Sigmoid colon (tissue), 6 donors: ENCODE measurements at regions not wholly inside any gene's neighbourhood (a gene's known extent, or its start where the extent isn't known, plus 50 kb on each side); places are given as distances from the start of the nearest gene placed in this dataset.
A peak's percentile ranks its signal among the peaks of the same experiment; 100 is the strongest.

Source experiments
- DNase-seq: peaks from one replicate; pipeline ENCODE4 v3.0.0-alpha.2; 2019
- H3K27ac ChIP-seq, 4 donors: fragments of 200-600 bp; sonication (generic); one replicate each; pipeline ENCODE4 v1.5.1; 2016 to 2019; ENCODE audit warnings: mild to moderate bottlenecking in 1 of 4
- H3K27me3 ChIP-seq, 3 donors: fragments of 200-600 bp; sonication (generic); one replicate each; pipeline ENCODE4 v1.5.1; 2019; ENCODE audit warnings: mild to moderate bottlenecking in 1 of 3
- H3K36me3 ChIP-seq, 4 donors: fragments of 200-600 bp; sonication (generic); one replicate each; pipeline ENCODE4 v1.5.1; 2016 to 2019
- H3K4me1 ChIP-seq, 4 donors: fragments of 200-600 bp; sonication (generic); one replicate each; pipeline ENCODE4 v1.5.1; 2017 to 2019
- H3K4me3 ChIP-seq, 4 donors: fragments of 200-600 bp; sonication (generic); one replicate each; pipeline ENCODE4 v1.5.1; 2017 to 2019; ENCODE audit warnings: mild to moderate bottlenecking in 2 of 4, moderate library complexity in 1 of 4
- H3K9me3 ChIP-seq, 4 donors: fragments of 200-600 bp in 3 of 4; sonication (generic) in 3 of 4; one replicate each; pipeline versions ENCODE4 v1.5.1 to v1.6.1; 2013 to 2019
- EP300 ChIP-seq, 4 donors: sonication (generic); formaldehyde crosslinking; IDR thresholded peaks; one replicate each; pipeline ENCODE4 v1.6.1; 2017; ENCODE audit warnings: antibody characterized with exemption in 4 of 4
- POLR2A ChIP-seq, 2 donors: fragments of 450-650 bp; IDR thresholded peaks; one replicate each; pipeline ENCODE4 v1.6.1; 2016; ENCODE audit warnings: antibody characterized with exemption in 2 of 2, mild to moderate bottlenecking in 2 of 2, moderate library complexity in 2 of 2
- POLR2AphosphoS5 ChIP-seq, 4 donors: sonication (generic); formaldehyde crosslinking; IDR thresholded peaks; one replicate each; pipeline ENCODE4 v1.6.1; 2017; ENCODE audit warnings: antibody characterized with exemption in 4 of 4
- WGBS, 2 donors: extraction: QIAGEN DNeasy Blood & Tissue Kit; methylation state at CpG; one replicate each; pipeline ENCODE4 v1.1.7; 2013; 5-methylcytosine and 5-hydroxymethylcytosine counted together
- intact Hi-C: fragments of 100-400 bp; cut with DNase I; formaldehyde crosslinking; loops from one replicate; pipeline ENCODE4 v1.15.1; 2023
- TF ChIP-seq, protein P1 (sequence below), 4 experiments: fragments of 450-650 bp in 3 of 4; fragments of 200-600 bp in 1 of 4; IDR thresholded peaks; one replicate each; pipeline ENCODE4 v1.5.1; 2016 to 2019; ENCODE audit warnings: antibody characterized with exemption in 4 of 4, mild to moderate bottlenecking in 3 of 4, moderate library complexity in 2 of 4
- donor health status: healthy with polysubstance abuse.
- donor health status: healthy.

DNA sequence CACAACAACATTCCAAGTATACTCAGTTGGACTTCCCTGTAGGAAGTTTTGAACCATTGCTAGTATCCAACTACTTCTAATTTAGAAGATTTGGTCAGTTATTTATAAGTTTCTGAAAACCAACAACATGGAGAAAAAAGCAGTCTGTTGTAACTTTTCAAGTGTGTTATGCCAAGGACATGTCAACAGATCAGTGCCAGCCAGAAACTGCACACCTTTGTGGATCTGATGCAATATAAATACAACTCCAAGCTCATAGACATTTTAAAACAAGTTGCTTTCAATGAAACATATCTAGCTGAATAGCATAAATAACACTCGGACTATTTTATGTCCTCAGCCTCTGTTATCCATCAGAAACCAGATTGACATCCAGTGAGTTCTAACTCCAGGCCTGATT lies 58.3 kb upstream of the CARMIL1 start:
- 76 to 86% methylated on average over 1 of the region's 1 CpG for WGBS, 2 donors
- H3K36me3 ChIP-seq, result no peaks in the 10 kb centered on the region
- H3K4me3 ChIP-seq, result no peak overlapping the region
- no peaks in the 10 kb centered on the region for H3K9me3 ChIP-seq
- peaks cover 0 to 8% (median 5%) of the 10 kb centered on the region in 4 donors for H3K4me1 ChIP-seq
- TF ChIP-seq, protein P1, sequence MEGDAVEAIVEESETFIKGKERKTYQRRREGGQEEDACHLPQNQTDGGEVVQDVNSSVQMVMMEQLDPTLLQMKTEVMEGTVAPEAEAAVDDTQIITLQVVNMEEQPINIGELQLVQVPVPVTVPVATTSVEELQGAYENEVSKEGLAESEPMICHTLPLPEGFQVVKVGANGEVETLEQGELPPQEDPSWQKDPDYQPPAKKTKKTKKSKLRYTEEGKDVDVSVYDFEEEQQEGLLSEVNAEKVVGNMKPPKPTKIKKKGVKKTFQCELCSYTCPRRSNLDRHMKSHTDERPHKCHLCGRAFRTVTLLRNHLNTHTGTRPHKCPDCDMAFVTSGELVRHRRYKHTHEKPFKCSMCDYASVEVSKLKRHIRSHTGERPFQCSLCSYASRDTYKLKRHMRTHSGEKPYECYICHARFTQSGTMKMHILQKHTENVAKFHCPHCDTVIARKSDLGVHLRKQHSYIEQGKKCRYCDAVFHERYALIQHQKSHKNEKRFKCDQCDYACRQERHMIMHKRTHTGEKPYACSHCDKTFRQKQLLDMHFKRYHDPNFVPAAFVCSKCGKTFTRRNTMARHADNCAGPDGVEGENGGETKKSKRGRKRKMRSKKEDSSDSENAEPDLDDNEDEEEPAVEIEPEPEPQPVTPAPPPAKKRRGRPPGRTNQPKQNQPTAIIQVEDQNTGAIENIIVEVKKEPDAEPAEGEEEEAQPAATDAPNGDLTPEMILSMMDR (IDR thresholded peaks at IDR 0.05), result no peak
- TF ChIP-seq POLR2A (IDR thresholded peaks at IDR 0.05) (no peak), POLR2AphosphoS5 (IDR thresholded peaks at IDR 0.05) (no peak), EP300 (IDR thresholded peaks at IDR 0.05) (no peak)
- no peak overlapping the region for H3K27ac ChIP-seq
- no peaks in the 10 kb centered on the region for H3K27me3 ChIP-seq
- DNase-seq, result no peak
- intact Hi-C loops, result loop anchor here (5.0 kb wide), 2 partner anchors 336 to 381 kb away; no protein-coding TSS in a partner anchor

DNA sequence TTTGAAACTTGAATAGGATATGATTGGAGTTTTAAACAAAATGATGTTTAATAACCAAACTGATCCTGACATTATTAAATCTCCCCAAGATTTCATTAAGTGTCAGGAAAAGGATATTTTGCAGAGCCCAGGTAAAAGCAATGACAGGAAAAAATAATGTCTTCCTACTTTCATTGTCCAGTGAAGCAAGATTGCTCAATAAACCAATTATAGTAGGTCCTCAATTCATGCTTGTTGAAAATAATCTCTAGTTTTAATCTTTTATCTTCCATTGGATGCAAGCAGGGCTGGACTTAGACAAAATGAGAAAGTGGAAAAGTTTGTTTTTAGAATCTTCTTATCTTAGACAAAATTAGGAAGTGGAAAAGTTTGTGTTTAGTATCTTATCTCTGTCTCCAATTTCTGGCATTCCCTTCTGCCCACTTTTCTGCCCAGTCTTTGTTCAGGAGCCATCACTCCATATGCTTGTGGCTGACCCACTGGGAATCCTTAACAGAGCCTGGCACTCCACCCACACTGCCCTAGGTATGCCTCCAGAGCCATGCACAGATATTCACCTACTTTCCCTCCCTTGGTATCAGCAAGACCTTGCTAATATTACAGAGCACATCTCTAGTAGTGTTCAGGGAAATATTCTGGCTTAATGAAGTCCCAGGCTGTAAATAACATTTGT lies 57.0 kb upstream of the CARMIL1 start:
- TF ChIP-seq POLR2A (IDR thresholded peaks at IDR 0.05), result no peak
- TF ChIP-seq, protein P1 (IDR thresholded peaks at IDR 0.05), result no peak
- TF ChIP-seq EP300 (IDR thresholded peaks at IDR 0.05), result no peak
- TF ChIP-seq POLR2AphosphoS5 (IDR thresholded peaks at IDR 0.05), result no peak
- H3K36me3 ChIP-seq, result no peaks in the 10 kb centered on the region
- no peak overlapping the region for H3K4me3 ChIP-seq
- peaks cover 0 to 8% (median 5%) of the 10 kb centered on the region in 4 donors for H3K4me1 ChIP-seq
- H3K9me3 ChIP-seq, result no peaks in the 10 kb centered on the region
- H3K27ac ChIP-seq, result no peak overlapping the region
- DNase-seq, result no peak
- intact Hi-C loops, result loop anchor here (5.0 kb wide), 2 partner anchors 335 to 380 kb away; no protein-coding TSS in a partner anchor
- H3K27me3 ChIP-seq, result no peaks in the 10 kb centered on the region

DNA sequence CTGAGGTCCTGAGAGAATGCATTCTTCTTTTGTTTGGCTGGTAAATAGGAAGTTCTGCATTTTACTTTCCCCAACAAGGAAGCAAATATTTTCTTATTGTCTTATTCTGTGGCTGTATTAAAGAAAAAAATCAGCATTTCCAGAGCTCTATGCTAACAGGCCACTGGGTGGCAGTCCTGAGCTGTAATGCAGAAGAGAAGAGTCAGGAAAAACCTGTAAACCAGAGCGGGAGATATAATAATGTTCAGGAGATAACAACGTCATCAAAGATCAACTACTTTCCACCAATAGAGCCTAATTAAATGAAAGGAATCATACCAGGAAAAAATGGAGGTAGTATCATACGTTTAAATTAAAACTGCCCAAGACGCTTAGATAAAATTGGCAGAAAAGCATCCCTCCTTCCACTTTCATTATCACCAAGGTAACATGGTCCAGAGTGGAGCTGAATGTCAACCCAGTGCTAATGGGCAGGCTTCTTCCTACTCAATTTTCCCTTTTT lies 55.6 kb upstream of the CARMIL1 start:
- WGBS, 2 donors, result 4 to 10% methylated on average over 4 of the region's 4 CpGs
- Histone ChIP-seq H3K9me3 (no peaks in the 10 kb centered on the region), H3K4me3 (peak overlapping the region in 3 of 4 donors; percentile 11 to 34 (median 28)), H3K27ac (no peak overlapping the region), H3K27me3 (no peaks in the 10 kb centered on the region), H3K4me1 (peaks cover 0 to 8% (median 5%) of the 10 kb centered on the region in 4 donors), H3K36me3 (no peaks in the 10 kb centered on the region)
- TF ChIP-seq, protein P1 (IDR thresholded peaks at IDR 0.05), result peak; percentile 49 to 82 (median 75)
- no peak for TF ChIP-seq POLR2A (IDR thresholded peaks at IDR 0.05)
- intact Hi-C loops, result loop anchor here (5.0 kb wide), 2 partner anchors 334 to 379 kb away; no protein-coding TSS in a partner anchor
- no peak for DNase-seq

DNA sequence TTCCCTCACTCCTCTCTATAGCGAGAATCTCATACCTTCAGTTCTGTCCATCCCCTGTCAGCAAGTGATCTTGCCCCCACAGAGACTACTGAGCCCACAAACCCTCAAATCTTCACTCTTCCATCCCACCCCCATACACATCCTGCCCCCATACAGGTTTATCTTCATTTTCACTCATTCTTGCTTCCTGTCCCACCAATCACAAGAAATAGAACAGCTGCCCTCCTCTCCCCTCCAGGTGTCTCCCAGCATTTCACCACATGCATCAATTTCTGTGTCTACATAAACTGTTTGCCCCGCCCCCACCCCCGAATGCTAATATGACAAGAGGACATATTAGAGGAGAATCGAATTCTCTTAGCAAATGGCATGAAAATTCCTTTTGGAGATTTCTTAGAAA lies 54.9 kb upstream of the CARMIL1 start:
- Histone ChIP-seq H3K4me1 (peaks cover 0 to 8% (median 5%) of the 10 kb centered on the region in 4 donors), H3K27ac (no peak overlapping the region), H3K36me3 (no peaks in the 10 kb centered on the region), H3K9me3 (no peaks in the 10 kb centered on the region), H3K27me3 (no peaks in the 10 kb centered on the region), H3K4me3 (no peak overlapping the region)
- intact Hi-C loops, result loop anchor here (5.0 kb wide), 2 partner anchors 333 to 378 kb away; no protein-coding TSS in a partner anchor
- WGBS, 2 donors, result 90 to 95% methylated on average over 4 of the region's 4 CpGs
- TF ChIP-seq POLR2AphosphoS5 (IDR thresholded peaks at IDR 0.05) (no peak), POLR2A (IDR thresholded peaks at IDR 0.05) (no peak), EP300 (IDR thresholded peaks at IDR 0.05) (no peak)
- TF ChIP-seq, protein P1 (IDR thresholded peaks at IDR 0.05), result no peak
- DNase-seq, result no peak
